GM23338 (cell line): ENCODE measurements at regions not wholly inside any gene's neighbourhood (a gene's known extent, or its start where the extent isn't known, plus 50 kb on each side); places are given as distances from the start of the nearest gene placed in this dataset.

Experiments used
- ATAC-seq: fragments of 200-7000 bp; cut with Tn5 transposase; 3 replicates; pipeline ENCODE4 v1.9.1; 2020
- DNase-seq: peaks from one replicate; pipeline ENCODE4 v3.0.0-alpha.2; 2015; ENCODE audit warnings: low spot score
- H2AFZ ChIP-seq: fragments of 200-600 bp; sonication (generic); 2 replicates; pipeline ENCODE4 v1.8.0; 2016; ENCODE audit warnings: antibody characterized with exemption, mild to moderate bottlenecking, moderate library complexity
- H3F3A ChIP-seq: fragments of 200-600 bp; sonication (generic); replicated peaks from 2 replicates; pipeline ENCODE4 v1.8.0; 2017; ENCODE audit warnings: antibody characterized with exemption, mixed run types, low read depth
- H3K27ac ChIP-seq: fragments of 200-600 bp; sonication (generic); 2 replicates; pipeline ENCODE4 v1.6.1; 2016; ENCODE audit warnings: low read depth
- H3K27me3 ChIP-seq: fragments of 200-600 bp; sonication (generic); 2 replicates; pipeline ENCODE4 v1.8.0; 2016; ENCODE audit warnings: mild to moderate bottlenecking, mixed run types, moderate library complexity; ENCODE audit not compliant: insufficient read depth
- H3K36me3 ChIP-seq: fragments of 200-600 bp; sonication (generic); 2 replicates; pipeline ENCODE4 v1.8.0; 2016; ENCODE audit warnings: mild to moderate bottlenecking; ENCODE audit not compliant: insufficient read depth
- H3K4me1 ChIP-seq: fragments of 200-600 bp; sonication (generic); 2 replicates; pipeline ENCODE4 v1.8.0; 2016; ENCODE audit warnings: mild to moderate bottlenecking, moderate library complexity; ENCODE audit not compliant: insufficient read depth
- H3K4me2 ChIP-seq: fragments of 200-600 bp; sonication (generic); 2 replicates; pipeline ENCODE4 v1.7.1; 2017; ENCODE audit warnings: mixed run types
- H3K4me3 ChIP-seq: fragments of 200-600 bp; sonication (generic); 2 replicates; pipeline ENCODE4 v1.6.1; 2016; ENCODE audit warnings: mixed run types
- H3K79me2 ChIP-seq: fragments of 200-600 bp; sonication (generic); replicated peaks from 2 replicates; pipeline ENCODE4 v1.8.0; 2017; ENCODE audit warnings: mild to moderate bottlenecking; ENCODE audit not compliant: insufficient read depth
- H3K9me2 ChIP-seq: fragments of 200-600 bp; sonication (generic); 2 replicates; pipeline ENCODE4 v1.8.0; 2017; ENCODE audit not compliant: insufficient read depth
- H4K20me1 ChIP-seq: fragments of 200-600 bp; sonication (generic); replicated peaks from 2 replicates; pipeline ENCODE4 v1.8.0; 2017; ENCODE audit warnings: mild to moderate bottlenecking; ENCODE audit not compliant: insufficient read depth
- H3K27ac Mint-ChIP-seq: 2 replicates; pipeline ENCODE4 v1.8.0; 2020; ENCODE audit warnings: inconsistent platforms, mild to moderate bottlenecking, moderate library complexity, mixed read lengths
- H3K27me3 Mint-ChIP-seq: 3 replicates; pipeline ENCODE4 v1.8.0; 2022; ENCODE audit warnings: low read depth, mild to moderate bottlenecking, moderate library complexity, mixed read lengths, inconsistent platforms; ENCODE audit not compliant: insufficient read depth, poor library complexity
- H3K36me3 Mint-ChIP-seq: 3 replicates; pipeline ENCODE4 v1.8.0; 2021; ENCODE audit warnings: low read depth, mild to moderate bottlenecking, inconsistent platforms, moderate library complexity, mixed read lengths
- H3K4me1 Mint-ChIP-seq: 3 replicates; pipeline ENCODE4 v1.8.0; 2020; ENCODE audit warnings: mild to moderate bottlenecking, inconsistent platforms, mixed read lengths
- H3K4me3 Mint-ChIP-seq: 3 replicates; pipeline ENCODE4 v1.8.0; 2021; ENCODE audit warnings: moderate library complexity, mild to moderate bottlenecking, inconsistent platforms, mixed read lengths
- H3K9me3 Mint-ChIP-seq: 3 replicates; pipeline ENCODE4 v1.8.0; 2020; ENCODE audit warnings: moderate library complexity, mild to moderate bottlenecking, inconsistent platforms, mixed read lengths
- CREB1 ChIP-seq: fragments of 250-450 bp; sonication (Bioruptor Pico); IDR thresholded peaks from 2 replicates; pipeline ENCODE4 v1.5.0; 2020; ENCODE audit warnings: low read depth, mild to moderate bottlenecking, moderate library complexity
- EZH2 ChIP-seq: fragments of 200-600 bp; sonication (generic); IDR thresholded peaks from one replicate; pipeline ENCODE4 v1.8.0; 2017; ENCODE audit warnings: antibody characterized with exemption, mild to moderate bottlenecking, low read depth; ENCODE audit not compliant: unreplicated experiment
- EZH2phosphoT487 ChIP-seq: fragments of 200-600 bp; sonication (generic); IDR thresholded peaks from one replicate; pipeline ENCODE4 v1.8.1; 2018; ENCODE audit warnings: antibody characterized with exemption; ENCODE audit not compliant: unreplicated experiment
- JUNB ChIP-seq: IDR thresholded peaks from one replicate; pipeline ENCODE4 v1.6.1; 2016; ENCODE audit warnings: antibody characterized with exemption; ENCODE audit not compliant: unreplicated experiment
- NANOG ChIP-seq: IDR thresholded peaks from 2 replicates; pipeline ENCODE4 v1.6.1; 2016; ENCODE audit warnings: antibody characterized with exemption, borderline replicate concordance
- POLR2AphosphoS5 ChIP-seq: IDR thresholded peaks from 2 replicates; pipeline ENCODE4 v1.6.1; 2016; ENCODE audit warnings: antibody characterized with exemption, low read depth
- STAT1 ChIP-seq: IDR thresholded peaks from one replicate; pipeline ENCODE4 v1.6.1; 2016; ENCODE audit warnings: antibody characterized with exemption; ENCODE audit not compliant: unreplicated experiment
- ZNF114 ChIP-seq: fragments of 250-450 bp; sonication (Bioruptor Pico); IDR thresholded peaks from 2 replicates; pipeline ENCODE4 v1.5.0; 2020; ENCODE audit warnings: mild to moderate bottlenecking, moderate library complexity
- ZNF331 ChIP-seq: fragments of 250-450 bp; sonication (Bioruptor Pico); IDR thresholded peaks from 2 replicates; pipeline ENCODE4 v1.5.0; 2020; ENCODE audit warnings: low read depth, mild to moderate bottlenecking, moderate library complexity
- TF ChIP-seq, protein P1 (sequence below): fragments of 250-450 bp; sonication (Bioruptor Pico); IDR thresholded peaks from 2 replicates; pipeline ENCODE4 v1.5.0; 2020; ENCODE audit warnings: mild to moderate bottlenecking, moderate library complexity
- TF ChIP-seq, protein P2 (sequence below): IDR thresholded peaks from one replicate; pipeline ENCODE4 v1.6.1; 2018; ENCODE audit warnings: antibody characterized with exemption; ENCODE audit not compliant: unreplicated experiment
- TF ChIP-seq, protein P3 (sequence below), 2 experiments: fragments of 200-600 bp in 1 of 2; sonication (generic) in 1 of 2; conservative IDR thresholded peaks; 2 replicates each; pipeline versions ENCODE4 v1.5.1 to v1.6.1; 2016 to 2017; ENCODE audit warnings: antibody characterized with exemption in 2 of 2, low read depth in 2 of 2, mild to moderate bottlenecking in 2 of 2, moderate library complexity in 1 of 2
- TF ChIP-seq, protein P4 (sequence below): IDR thresholded peaks from 2 replicates; pipeline ENCODE4 v1.6.1; 2016; ENCODE audit warnings: antibody characterized with exemption

DNA sequence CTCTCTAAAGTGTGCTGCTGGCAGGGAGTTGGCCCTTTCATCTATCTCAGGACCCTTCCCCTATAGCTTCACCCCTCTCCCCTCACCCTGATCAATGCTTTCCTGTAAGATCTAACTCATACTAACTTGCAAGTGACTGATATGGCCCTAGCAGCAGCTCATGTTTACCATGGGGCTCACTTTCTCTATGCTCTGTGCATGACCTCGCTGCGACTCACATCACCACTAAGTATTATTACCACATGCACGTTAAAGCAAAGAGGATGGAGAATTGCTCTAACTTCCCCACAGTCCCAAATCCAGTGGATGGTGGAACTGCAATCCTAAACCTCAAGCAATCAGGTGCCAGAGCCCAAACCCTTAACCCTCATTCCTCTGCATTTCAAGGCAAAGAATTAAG lies 626.6 kb downstream of the MID1IP1 start:
- ATAC-seq (no peak), DNase-seq (no peak)
- Mint-ChIP-seq H3K4me3 (no peak overlapping the region), H3K36me3 (no peaks in the 10 kb centered on the region), H3K4me1 (no peaks in the 10 kb centered on the region), H3K27ac (no peak overlapping the region), H3K27me3 (peaks cover 6% of the 10 kb centered on the region), H3K9me3 (no peaks in the 10 kb centered on the region)
- H3K4me1 ChIP-seq = no peaks in the 10 kb centered on the region
- no peak for TF ChIP-seq POLR2AphosphoS5
- no peak for TF ChIP-seq JUNB
- TF ChIP-seq CREB1 (CRISPR knock-in tag) = no peak
- TF ChIP-seq, protein P1, sequence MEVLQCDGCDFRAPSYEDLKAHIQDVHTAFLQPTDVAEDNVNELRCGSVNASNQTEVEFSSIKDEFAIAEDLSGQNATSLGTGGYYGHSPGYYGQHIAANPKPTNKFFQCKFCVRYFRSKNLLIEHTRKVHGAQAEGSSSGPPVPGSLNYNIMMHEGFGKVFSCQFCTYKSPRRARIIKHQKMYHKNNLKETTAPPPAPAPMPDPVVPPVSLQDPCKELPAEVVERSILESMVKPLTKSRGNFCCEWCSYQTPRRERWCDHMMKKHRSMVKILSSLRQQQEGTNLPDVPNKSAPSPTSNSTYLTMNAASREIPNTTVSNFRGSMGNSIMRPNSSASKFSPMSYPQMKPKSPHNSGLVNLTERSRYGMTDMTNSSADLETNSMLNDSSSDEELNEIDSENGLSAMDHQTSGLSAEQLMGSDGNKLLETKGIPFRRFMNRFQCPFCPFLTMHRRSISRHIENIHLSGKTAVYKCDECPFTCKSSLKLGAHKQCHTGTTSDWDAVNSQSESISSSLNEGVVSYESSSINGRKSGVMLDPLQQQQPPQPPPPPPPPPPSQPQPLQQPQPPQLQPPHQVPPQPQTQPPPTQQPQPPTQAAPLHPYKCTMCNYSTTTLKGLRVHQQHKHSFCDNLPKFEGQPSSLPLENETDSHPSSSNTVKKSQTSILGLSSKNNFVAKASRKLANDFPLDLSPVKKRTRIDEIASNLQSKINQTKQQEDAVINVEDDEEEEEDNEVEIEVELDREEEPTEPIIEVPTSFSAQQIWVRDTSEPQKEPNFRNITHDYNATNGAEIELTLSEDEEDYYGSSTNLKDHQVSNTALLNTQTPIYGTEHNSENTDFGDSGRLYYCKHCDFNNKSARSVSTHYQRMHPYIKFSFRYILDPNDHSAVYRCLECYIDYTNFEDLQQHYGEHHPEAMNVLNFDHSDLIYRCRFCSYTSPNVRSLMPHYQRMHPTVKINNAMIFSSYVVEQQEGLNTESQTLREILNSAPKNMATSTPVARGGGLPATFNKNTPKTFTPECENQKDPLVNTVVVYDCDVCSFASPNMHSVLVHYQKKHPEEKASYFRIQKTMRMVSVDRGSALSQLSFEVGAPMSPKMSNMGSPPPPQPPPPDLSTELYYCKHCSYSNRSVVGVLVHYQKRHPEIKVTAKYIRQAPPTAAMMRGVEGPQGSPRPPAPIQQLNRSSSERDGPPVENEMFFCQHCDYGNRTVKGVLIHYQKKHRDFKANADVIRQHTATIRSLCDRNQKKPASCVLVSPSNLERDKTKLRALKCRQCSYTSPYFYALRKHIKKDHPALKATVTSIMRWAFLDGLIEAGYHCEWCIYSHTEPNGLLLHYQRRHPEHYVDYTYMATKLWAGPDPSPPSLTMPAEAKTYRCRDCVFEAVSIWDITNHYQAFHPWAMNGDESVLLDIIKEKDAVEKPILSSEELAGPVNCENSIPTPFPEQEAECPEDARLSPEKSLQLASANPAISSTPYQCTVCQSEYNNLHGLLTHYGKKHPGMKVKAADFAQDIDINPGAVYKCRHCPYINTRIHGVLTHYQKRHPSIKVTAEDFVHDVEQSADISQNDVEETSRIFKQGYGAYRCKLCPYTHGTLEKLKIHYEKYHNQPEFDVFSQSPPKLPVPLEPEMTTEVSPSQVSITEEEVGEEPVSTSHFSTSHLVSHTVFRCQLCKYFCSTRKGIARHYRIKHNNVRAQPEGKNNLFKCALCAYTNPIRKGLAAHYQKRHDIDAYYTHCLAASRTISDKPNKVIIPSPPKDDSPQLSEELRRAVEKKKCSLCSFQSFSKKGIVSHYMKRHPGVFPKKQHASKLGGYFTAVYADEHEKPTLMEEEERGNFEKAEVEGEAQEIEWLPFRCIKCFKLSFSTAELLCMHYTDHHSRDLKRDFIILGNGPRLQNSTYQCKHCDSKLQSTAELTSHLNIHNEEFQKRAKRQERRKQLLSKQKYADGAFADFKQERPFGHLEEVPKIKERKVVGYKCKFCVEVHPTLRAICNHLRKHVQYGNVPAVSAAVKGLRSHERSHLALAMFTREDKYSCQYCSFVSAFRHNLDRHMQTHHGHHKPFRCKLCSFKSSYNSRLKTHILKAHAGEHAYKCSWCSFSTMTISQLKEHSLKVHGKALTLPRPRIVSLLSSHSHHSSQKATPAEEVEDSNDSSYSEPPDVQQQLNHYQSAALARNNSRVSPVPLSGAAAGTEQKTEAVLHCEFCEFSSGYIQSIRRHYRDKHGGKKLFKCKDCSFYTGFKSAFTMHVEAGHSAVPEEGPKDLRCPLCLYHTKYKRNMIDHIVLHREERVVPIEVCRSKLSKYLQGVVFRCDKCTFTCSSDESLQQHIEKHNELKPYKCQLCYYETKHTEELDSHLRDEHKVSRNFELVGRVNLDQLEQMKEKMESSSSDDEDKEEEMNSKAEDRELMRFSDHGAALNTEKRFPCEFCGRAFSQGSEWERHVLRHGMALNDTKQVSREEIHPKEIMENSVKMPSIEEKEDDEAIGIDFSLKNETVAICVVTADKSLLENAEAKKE (CRISPR knock-in tag) = no peak
- TF ChIP-seq, protein P2, sequence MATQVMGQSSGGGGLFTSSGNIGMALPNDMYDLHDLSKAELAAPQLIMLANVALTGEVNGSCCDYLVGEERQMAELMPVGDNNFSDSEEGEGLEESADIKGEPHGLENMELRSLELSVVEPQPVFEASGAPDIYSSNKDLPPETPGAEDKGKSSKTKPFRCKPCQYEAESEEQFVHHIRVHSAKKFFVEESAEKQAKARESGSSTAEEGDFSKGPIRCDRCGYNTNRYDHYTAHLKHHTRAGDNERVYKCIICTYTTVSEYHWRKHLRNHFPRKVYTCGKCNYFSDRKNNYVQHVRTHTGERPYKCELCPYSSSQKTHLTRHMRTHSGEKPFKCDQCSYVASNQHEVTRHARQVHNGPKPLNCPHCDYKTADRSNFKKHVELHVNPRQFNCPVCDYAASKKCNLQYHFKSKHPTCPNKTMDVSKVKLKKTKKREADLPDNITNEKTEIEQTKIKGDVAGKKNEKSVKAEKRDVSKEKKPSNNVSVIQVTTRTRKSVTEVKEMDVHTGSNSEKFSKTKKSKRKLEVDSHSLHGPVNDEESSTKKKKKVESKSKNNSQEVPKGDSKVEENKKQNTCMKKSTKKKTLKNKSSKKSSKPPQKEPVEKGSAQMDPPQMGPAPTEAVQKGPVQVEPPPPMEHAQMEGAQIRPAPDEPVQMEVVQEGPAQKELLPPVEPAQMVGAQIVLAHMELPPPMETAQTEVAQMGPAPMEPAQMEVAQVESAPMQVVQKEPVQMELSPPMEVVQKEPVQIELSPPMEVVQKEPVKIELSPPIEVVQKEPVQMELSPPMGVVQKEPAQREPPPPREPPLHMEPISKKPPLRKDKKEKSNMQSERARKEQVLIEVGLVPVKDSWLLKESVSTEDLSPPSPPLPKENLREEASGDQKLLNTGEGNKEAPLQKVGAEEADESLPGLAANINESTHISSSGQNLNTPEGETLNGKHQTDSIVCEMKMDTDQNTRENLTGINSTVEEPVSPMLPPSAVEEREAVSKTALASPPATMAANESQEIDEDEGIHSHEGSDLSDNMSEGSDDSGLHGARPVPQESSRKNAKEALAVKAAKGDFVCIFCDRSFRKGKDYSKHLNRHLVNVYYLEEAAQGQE = no peak
- no peak for TF ChIP-seq STAT1
- TF ChIP-seq ZNF114 = no peak
- TF ChIP-seq ZNF331 (CRISPR knock-in tag) = no peak
- TF ChIP-seq, protein P3, sequence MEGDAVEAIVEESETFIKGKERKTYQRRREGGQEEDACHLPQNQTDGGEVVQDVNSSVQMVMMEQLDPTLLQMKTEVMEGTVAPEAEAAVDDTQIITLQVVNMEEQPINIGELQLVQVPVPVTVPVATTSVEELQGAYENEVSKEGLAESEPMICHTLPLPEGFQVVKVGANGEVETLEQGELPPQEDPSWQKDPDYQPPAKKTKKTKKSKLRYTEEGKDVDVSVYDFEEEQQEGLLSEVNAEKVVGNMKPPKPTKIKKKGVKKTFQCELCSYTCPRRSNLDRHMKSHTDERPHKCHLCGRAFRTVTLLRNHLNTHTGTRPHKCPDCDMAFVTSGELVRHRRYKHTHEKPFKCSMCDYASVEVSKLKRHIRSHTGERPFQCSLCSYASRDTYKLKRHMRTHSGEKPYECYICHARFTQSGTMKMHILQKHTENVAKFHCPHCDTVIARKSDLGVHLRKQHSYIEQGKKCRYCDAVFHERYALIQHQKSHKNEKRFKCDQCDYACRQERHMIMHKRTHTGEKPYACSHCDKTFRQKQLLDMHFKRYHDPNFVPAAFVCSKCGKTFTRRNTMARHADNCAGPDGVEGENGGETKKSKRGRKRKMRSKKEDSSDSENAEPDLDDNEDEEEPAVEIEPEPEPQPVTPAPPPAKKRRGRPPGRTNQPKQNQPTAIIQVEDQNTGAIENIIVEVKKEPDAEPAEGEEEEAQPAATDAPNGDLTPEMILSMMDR (conservative IDR thresholded peaks at IDR 0.05; ENCODE audit: low read depth in 2 of 2) = no peak
- no peak for TF ChIP-seq EZH2
- no peak for TF ChIP-seq EZH2phosphoT487
- TF ChIP-seq, protein P4, sequence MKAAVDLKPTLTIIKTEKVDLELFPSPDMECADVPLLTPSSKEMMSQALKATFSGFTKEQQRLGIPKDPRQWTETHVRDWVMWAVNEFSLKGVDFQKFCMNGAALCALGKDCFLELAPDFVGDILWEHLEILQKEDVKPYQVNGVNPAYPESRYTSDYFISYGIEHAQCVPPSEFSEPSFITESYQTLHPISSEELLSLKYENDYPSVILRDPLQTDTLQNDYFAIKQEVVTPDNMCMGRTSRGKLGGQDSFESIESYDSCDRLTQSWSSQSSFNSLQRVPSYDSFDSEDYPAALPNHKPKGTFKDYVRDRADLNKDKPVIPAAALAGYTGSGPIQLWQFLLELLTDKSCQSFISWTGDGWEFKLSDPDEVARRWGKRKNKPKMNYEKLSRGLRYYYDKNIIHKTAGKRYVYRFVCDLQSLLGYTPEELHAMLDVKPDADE = no peak
- no peak for TF ChIP-seq NANOG
- no peak overlapping the region for H3K4me3 ChIP-seq
- no peak overlapping the region for H3K4me2 ChIP-seq
- H2AFZ ChIP-seq = no peak overlapping the region
- H3F3A ChIP-seq = no peaks in the 10 kb centered on the region
- no peaks in the 10 kb centered on the region for H3K79me2 ChIP-seq
- no peak overlapping the region for H3K27ac ChIP-seq
- H3K27me3 ChIP-seq = no peaks in the 10 kb centered on the region
- H3K36me3 ChIP-seq = no peaks in the 10 kb centered on the region
- H4K20me1 ChIP-seq = no peaks in the 10 kb centered on the region
- H3K9me2 ChIP-seq = no peaks in the 10 kb centered on the region
